HEK293 (cell line): ENCODE measurements at regions not wholly inside any gene's neighbourhood (a gene's known extent, or its start where the extent isn't known, plus 50 kb on each side); places are given as distances from the start of the nearest gene placed in this dataset.

ENCODE experiments used
- CTCF ChIA-PET: fragments of 350-600 bp; formaldehyde crosslinking; extraction: SDS; loops from one replicate; lab custom pipeline; 2021; ENCODE audit warnings: antibody characterized with exemption; lab: Yijun Ruan, JAX
- POLR2A ChIA-PET: fragments of 300-600 bp; formaldehyde crosslinking; extraction: SDS; loops from one replicate; lab custom pipeline; 2020; ENCODE audit warnings: antibody characterized with exemption, inconsistent platforms; lab: Yijun Ruan, JAX
- H3K27ac ChIP-seq: fragments of 200-500 bp; sonication (Bioruptor generic); 2 replicates; pipeline ENCODE4 v1.5.1; 2014; ENCODE audit warnings: low read depth, low read length, control low read depth, inconsistent platforms; ENCODE audit errors: extremely low read depth
- H3K36me3 ChIP-seq, 2 experiments: fragments of 200-500 bp in 1 of 2; sonication (Bioruptor generic) in 1 of 2; 1 replicate in 1 of 2; 2 replicates in 1 of 2; pipeline ENCODE4 v1.5.1; 2014 to 2017; ENCODE audit warnings: inconsistent platforms in 2 of 2, low read length in 2 of 2; ENCODE audit not compliant: control insufficient read depth in 2 of 2, insufficient read depth in 1 of 2
- H3K4me1 ChIP-seq: fragments of 200-500 bp; sonication (Bioruptor generic); 2 replicates; pipeline ENCODE4 v1.5.1; 2014; ENCODE audit warnings: mild to moderate bottlenecking, low read length, inconsistent platforms; ENCODE audit not compliant: control insufficient read depth, insufficient read depth
- H3K4me3 ChIP-seq: 2 replicates; pipeline ENCODE4 v1.5.1; 2011; ENCODE audit warnings: low read depth, mild to moderate bottlenecking, control low read depth, low read length, moderate library complexity
- H3K9me3 ChIP-seq: fragments of 200-500 bp; sonication (Bioruptor generic); 2 replicates; pipeline ENCODE4 v1.5.1; 2014; ENCODE audit warnings: low read depth, low read length, inconsistent platforms; ENCODE audit not compliant: control insufficient read depth, insufficient read depth
- GLIS2 ChIP-seq: fragments of 450-650 bp; formaldehyde crosslinking; IDR thresholded peaks from 2 replicates; pipeline ENCODE4 v1.5.1; 2016; ENCODE audit warnings: missing biosample characterization, missing genetic modification characterization
- KLF16 ChIP-seq: fragments of 450-650 bp; formaldehyde crosslinking; IDR thresholded peaks from 2 replicates; pipeline ENCODE4 v1.5.1; 2017; ENCODE audit warnings: missing biosample characterization, missing genetic modification characterization
- ZFHX2 ChIP-seq: fragments of 450-650 bp; formaldehyde crosslinking; conservative IDR thresholded peaks from 2 replicates; pipeline ENCODE4 v1.5.1; 2016; ENCODE audit warnings: missing biosample characterization, missing genetic modification characterization
- ZNF214 ChIP-seq: fragments of 450-650 bp; formaldehyde crosslinking; IDR thresholded peaks from 2 replicates; pipeline ENCODE4 v1.5.1; 2017; ENCODE audit warnings: missing biosample characterization, mild to moderate bottlenecking, missing genetic modification characterization, borderline replicate concordance
- ZNF350 ChIP-seq: fragments of 450-650 bp; formaldehyde crosslinking; IDR thresholded peaks from 2 replicates; pipeline ENCODE4 v1.5.0; 2017; ENCODE audit warnings: missing biosample characterization, mild to moderate bottlenecking, missing genetic modification characterization
- ZNF354C ChIP-seq: fragments of 450-650 bp; formaldehyde crosslinking; IDR thresholded peaks from 2 replicates; pipeline ENCODE4 v1.5.1; 2016; ENCODE audit warnings: missing biosample characterization, missing genetic modification characterization, low read depth, borderline replicate concordance
- ZNF426 ChIP-seq: fragments of 450-650 bp; formaldehyde crosslinking; IDR thresholded peaks from 2 replicates; pipeline ENCODE4 v1.5.1; 2017; ENCODE audit warnings: missing biosample characterization, missing genetic modification characterization, mild to moderate bottlenecking, inconsistent platforms, moderate library complexity
- ZNF433 ChIP-seq: fragments of 450-650 bp; formaldehyde crosslinking; IDR thresholded peaks from 2 replicates; pipeline ENCODE4 v1.5.1; 2016; ENCODE audit warnings: missing biosample characterization, missing genetic modification characterization, low read depth
- ZNF571 ChIP-seq: fragments of 450-650 bp; formaldehyde crosslinking; IDR thresholded peaks from 2 replicates; pipeline ENCODE4 v1.5.0; 2017; ENCODE audit warnings: missing biosample characterization, missing genetic modification characterization
- ZNF610 ChIP-seq: fragments of 450-650 bp; formaldehyde crosslinking; IDR thresholded peaks from 2 replicates; pipeline ENCODE4 v1.5.1; 2016; ENCODE audit warnings: missing biosample characterization, missing genetic modification characterization, borderline replicate concordance
- ZNF654 ChIP-seq: fragments of 450-650 bp; formaldehyde crosslinking; IDR thresholded peaks from 2 replicates; pipeline ENCODE4 v1.5.1; 2016; ENCODE audit warnings: low read depth, missing biosample characterization, missing genetic modification characterization
- ZNF837 ChIP-seq: fragments of 450-650 bp; formaldehyde crosslinking; IDR thresholded peaks from 2 replicates; pipeline ENCODE4 v1.5.1; 2016; ENCODE audit warnings: missing biosample characterization, missing genetic modification characterization
- TF ChIP-seq, protein P1 (sequence below): fragments of 450-650 bp; formaldehyde crosslinking; IDR thresholded peaks from 2 replicates; pipeline ENCODE4 v1.5.1; 2016; ENCODE audit warnings: missing biosample characterization, missing genetic modification characterization
- TF ChIP-seq, protein P2 (sequence below): fragments of 450-650 bp; formaldehyde crosslinking; IDR thresholded peaks from 2 replicates; pipeline ENCODE4 v1.5.1; 2016; ENCODE audit warnings: missing biosample characterization, missing genetic modification characterization
- TF ChIP-seq, protein P3 (sequence below): fragments of 450-650 bp; formaldehyde crosslinking; IDR thresholded peaks from 2 replicates; pipeline ENCODE4 v1.5.1; 2016; ENCODE audit warnings: missing biosample characterization, missing genetic modification characterization
- TF ChIP-seq, protein P4 (sequence below): sonication (generic); formaldehyde crosslinking; IDR thresholded peaks from 2 replicates; pipeline ENCODE4 v1.8.1; 2022; ENCODE audit warnings: mild to moderate bottlenecking, moderate library complexity, missing genetic modification reagents
- TF ChIP-seq, protein P5 (sequence below): fragments of 450-650 bp; formaldehyde crosslinking; IDR thresholded peaks from 2 replicates; pipeline ENCODE4 v1.5.1; 2016; ENCODE audit warnings: missing biosample characterization, missing genetic modification characterization, low read depth
- TF ChIP-seq, protein P6 (sequence below): fragments of 450-650 bp; formaldehyde crosslinking; conservative IDR thresholded peaks from 2 replicates; pipeline ENCODE4 v1.5.1; 2016; ENCODE audit warnings: low read depth, missing biosample characterization, missing genetic modification characterization

DNA sequence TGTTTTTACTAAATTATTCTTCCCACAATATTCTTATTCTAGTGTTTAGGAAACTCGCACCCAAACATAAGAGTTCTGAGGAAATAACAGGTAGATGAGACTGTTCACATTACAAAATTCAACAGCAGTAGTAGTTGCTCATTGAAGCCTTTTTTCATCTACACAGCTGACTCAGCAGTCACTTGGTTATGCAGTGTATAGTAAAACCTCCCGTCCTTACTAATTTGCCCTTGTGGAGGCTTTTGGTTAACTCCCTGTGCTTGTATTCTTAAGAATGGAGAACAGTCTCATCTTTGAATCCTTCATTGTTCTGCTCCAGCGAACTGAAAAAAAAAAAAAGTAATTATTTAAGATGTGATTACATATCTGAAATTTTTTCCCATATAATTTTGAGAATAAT is 1716.6 kb downstream of the PCDH7 start (continued):
- TF ChIP-seq, protein P1, sequence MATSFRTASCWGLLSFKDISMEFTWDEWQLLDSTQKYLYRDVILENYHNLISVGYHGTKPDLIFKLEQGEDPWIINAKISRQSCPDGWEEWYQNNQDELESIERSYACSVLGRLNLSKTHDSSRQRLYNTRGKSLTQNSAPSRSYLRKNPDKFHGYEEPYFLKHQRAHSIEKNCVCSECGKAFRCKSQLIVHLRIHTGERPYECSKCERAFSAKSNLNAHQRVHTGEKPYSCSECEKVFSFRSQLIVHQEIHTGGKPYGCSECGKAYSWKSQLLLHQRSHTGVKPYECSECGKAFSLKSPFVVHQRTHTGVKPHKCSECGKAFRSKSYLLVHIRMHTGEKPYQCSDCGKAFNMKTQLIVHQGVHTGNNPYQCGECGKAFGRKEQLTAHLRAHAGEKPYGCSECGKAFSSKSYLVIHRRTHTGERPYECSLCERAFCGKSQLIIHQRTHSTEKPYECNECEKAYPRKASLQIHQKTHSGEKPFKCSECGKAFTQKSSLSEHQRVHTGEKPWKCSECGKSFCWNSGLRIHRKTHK (tag by site-specific recombination), result no peak
- TF ChIP-seq, all 188 proteins: peak for 0

DNA sequence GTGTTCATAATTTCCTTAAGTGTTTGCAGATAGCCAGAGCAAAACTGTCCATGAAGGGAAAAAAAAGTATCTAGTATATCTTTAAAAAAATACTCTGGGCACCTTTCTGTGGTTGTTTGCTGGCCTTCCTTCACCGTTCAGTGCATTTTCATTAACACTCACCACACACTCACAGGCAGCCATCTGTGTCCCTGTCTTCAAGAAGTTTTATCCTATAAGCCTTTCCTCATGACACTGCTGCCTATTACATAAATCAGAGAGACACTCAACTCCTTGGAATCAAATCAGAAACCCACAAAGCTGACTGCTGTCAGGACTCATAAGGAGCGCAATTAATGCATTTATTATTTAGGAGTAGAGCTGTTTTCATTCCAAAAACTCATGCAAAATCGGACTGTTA is 1720.2 kb downstream of the PCDH7 start:
- Histone ChIP-seq H3K27ac (no peak overlapping the region), H3K9me3 (no peaks in the 10 kb centered on the region), H3K4me1 (no peaks in the 10 kb centered on the region), H3K4me3 (no peak overlapping the region), H3K36me3 (no peaks in the 10 kb centered on the region)
- POLR2A ChIA-PET, result no interaction called here
- CTCF ChIA-PET, result no interaction called here
- TF ChIP-seq GLIS2 (tag by site-specific recombination) (no peak), ZNF837 (tag by site-specific recombination) (no peak), ZNF214 (tag by site-specific recombination) (no peak), KLF16 (tag by site-specific recombination) (no peak), ZNF354C (tag by site-specific recombination) (no peak), ZNF571 (tag by site-specific recombination) (no peak), ZFHX2 (tag by site-specific recombination) (no peak), ZNF610 (tag by site-specific recombination) (no peak), ZNF426 (tag by site-specific recombination) (no peak)
- TF ChIP-seq, protein P2, sequence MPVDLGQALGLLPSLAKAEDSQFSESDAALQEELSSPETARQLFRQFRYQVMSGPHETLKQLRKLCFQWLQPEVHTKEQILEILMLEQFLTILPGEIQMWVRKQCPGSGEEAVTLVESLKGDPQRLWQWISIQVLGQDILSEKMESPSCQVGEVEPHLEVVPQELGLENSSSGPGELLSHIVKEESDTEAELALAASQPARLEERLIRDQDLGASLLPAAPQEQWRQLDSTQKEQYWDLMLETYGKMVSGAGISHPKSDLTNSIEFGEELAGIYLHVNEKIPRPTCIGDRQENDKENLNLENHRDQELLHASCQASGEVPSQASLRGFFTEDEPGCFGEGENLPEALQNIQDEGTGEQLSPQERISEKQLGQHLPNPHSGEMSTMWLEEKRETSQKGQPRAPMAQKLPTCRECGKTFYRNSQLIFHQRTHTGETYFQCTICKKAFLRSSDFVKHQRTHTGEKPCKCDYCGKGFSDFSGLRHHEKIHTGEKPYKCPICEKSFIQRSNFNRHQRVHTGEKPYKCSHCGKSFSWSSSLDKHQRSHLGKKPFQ (tag by site-specific recombination), result no peak
- TF ChIP-seq, protein P3, sequence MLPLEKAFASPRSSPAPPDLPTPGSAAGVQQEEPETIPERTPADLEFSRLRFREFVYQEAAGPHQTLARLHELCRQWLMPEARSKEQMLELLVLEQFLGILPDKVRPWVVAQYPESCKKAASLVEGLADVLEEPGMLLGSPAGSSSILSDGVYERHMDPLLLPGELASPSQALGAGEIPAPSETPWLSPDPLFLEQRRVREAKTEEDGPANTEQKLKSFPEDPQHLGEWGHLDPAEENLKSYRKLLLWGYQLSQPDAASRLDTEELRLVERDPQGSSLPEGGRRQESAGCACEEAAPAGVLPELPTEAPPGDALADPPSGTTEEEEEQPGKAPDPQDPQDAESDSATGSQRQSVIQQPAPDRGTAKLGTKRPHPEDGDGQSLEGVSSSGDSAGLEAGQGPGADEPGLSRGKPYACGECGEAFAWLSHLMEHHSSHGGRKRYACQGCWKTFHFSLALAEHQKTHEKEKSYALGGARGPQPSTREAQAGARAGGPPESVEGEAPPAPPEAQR (tag by site-specific recombination), result no peak
- TF ChIP-seq, protein P4, sequence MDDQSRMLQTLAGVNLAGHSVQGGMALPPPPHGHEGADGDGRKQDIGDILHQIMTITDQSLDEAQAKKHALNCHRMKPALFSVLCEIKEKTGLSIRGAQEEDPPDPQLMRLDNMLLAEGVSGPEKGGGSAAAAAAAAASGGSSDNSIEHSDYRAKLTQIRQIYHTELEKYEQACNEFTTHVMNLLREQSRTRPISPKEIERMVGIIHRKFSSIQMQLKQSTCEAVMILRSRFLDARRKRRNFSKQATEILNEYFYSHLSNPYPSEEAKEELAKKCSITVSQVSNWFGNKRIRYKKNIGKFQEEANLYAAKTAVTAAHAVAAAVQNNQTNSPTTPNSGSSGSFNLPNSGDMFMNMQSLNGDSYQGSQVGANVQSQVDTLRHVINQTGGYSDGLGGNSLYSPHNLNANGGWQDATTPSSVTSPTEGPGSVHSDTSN (CRISPR knock-in tag), result no peak
- TF ChIP-seq, protein P5, sequence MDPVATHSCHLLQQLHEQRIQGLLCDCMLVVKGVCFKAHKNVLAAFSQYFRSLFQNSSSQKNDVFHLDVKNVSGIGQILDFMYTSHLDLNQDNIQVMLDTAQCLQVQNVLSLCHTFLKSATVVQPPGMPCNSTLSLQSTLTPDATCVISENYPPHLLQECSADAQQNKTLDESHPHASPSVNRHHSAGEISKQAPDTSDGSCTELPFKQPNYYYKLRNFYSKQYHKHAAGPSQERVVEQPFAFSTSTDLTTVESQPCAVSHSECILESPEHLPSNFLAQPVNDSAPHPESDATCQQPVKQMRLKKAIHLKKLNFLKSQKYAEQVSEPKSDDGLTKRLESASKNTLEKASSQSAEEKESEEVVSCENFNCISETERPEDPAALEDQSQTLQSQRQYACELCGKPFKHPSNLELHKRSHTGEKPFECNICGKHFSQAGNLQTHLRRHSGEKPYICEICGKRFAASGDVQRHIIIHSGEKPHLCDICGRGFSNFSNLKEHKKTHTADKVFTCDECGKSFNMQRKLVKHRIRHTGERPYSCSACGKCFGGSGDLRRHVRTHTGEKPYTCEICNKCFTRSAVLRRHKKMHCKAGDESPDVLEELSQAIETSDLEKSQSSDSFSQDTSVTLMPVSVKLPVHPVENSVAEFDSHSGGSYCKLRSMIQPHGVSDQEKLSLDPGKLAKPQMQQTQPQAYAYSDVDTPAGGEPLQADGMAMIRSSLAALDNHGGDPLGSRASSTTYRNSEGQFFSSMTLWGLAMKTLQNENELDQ (tag by site-specific recombination), result no peak

DNA sequence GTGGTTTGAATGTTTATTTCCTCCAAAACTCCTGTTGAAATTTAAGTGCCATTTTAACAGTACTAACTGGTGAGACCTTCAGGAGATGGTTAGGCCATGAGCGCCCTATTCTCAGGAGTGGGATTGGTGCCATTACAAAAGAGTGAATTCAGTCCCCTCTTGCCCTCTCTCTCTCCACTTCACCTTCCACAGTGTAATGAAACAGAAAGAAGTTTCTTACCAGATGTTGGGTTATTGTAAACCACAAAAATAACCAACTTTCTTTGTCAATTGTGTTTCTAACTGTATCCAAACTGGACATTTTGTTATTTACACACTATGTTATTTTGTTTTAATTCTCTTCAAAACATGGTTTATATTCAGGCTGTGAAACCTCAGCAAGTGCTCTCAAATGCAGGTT is 1734.3 kb downstream of the PCDH7 start:
- TF ChIP-seq ZNF350 (no peak), ZNF654 (tag by site-specific recombination) (no peak), ZNF433 (no peak)
- TF ChIP-seq, protein P6, sequence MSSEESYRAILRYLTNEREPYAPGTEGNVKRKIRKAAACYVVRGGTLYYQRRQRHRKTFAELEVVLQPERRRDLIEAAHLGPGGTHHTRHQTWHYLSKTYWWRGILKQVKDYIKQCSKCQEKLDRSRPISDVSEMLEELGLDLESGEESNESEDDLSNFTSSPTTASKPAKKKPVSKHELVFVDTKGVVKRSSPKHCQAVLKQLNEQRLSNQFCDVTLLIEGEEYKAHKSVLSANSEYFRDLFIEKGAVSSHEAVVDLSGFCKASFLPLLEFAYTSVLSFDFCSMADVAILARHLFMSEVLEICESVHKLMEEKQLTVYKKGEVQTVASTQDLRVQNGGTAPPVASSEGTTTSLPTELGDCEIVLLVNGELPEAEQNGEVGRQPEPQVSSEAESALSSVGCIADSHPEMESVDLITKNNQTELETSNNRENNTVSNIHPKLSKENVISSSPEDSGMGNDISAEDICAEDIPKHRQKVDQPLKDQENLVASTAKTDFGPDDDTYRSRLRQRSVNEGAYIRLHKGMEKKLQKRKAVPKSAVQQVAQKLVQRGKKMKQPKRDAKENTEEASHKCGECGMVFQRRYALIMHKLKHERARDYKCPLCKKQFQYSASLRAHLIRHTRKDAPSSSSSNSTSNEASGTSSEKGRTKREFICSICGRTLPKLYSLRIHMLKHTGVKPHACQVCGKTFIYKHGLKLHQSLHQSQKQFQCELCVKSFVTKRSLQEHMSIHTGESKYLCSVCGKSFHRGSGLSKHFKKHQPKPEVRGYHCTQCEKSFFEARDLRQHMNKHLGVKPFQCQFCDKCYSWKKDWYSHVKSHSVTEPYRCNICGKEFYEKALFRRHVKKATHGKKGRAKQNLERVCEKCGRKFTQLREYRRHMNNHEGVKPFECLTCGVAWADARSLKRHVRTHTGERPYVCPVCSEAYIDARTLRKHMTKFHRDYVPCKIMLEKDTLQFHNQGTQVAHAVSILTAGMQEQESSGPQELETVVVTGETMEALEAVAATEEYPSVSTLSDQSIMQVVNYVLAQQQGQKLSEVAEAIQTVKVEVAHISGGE (tag by site-specific recombination), result no peak
- Histone ChIP-seq H3K27ac (no peak overlapping the region), H3K36me3 (no peaks in the 10 kb centered on the region), H3K9me3 (no peaks in the 10 kb centered on the region), H3K4me3 (no peak overlapping the region), H3K4me1 (no peaks in the 10 kb centered on the region)
- POLR2A ChIA-PET, result no interaction called here
- CTCF ChIA-PET, result interaction anchor here (0.6 to 0.7 kb wide), 2 partner anchors 30 to 31 kb away, joined by 3 read pairs; no protein-coding TSS in a partner anchor
